T47D (cell line): ENCODE measurements at regions not wholly inside any gene's neighbourhood (a gene's known extent, or its start where the extent isn't known, plus 50 kb on each side); places are given as distances from the start of the nearest gene placed in this dataset.
A peak's percentile ranks its signal among the peaks of the same experiment; 100 is the strongest.
"Not testable (repeated sequence)": the region's sequence is repeated elsewhere in the genome, so short reads cannot be mapped to it uniquely, and the experiment has no call there.

Source experiments
- DNase-seq, 2 experiments: peaks; one replicate each; pipeline versions ENCODE4 v3.0.0 to v3.0.0-alpha.2; 2011 to 2012; ENCODE audit warnings: low read depth in 1 of 2, low spot score in 1 of 2
- JUND ChIP-seq: IDR thresholded peaks from 2 replicates; pipeline ENCODE4 v1.6.1; 2012; ENCODE audit warnings: low read depth
- in situ Hi-C: cut with HindIII; loops from 2 replicates; pipeline ENCODE4 v1.10.0; 2016; ENCODE audit warnings: low sequenced_read_pairs, low pct_unique_long_range_greater_than_20kb

- TF ChIP-seq JUND, result no peak
- in situ Hi-C loops, result no loop called here
- DNase-seq, result no peak
These were observed 362.8 kb upstream of the FOXK1 start for GRCh38 chr7:4319280-4319679.

DNA sequence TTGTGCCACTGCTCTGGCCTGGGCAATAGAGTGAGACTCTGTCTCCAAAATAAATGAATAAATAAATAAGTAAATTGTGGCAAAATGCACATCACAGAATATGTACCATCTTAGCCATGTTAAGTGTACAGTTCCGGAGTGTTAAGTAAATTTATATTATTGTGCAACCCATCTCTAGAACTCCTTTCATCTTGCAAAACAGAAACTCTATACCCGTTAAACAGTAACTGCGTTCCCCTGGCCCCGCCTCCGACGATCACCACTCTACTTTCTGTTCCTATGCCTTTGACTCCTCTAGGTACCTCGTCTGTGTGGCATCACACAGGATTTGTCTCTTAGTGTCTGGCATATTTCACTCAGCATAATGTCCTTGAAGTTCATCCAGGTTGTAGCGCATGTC is 356.4 kb upstream of the FOXK1 start:
- DNase-seq, result no peak
- in situ Hi-C loops, result no loop called here
- TF ChIP-seq JUND, result no peak

GRCh38 chr7:4331711-4332110 is 350.4 kb upstream of the FOXK1 start:
- in situ Hi-C loops, result no loop called here
- DNase-seq, result no peak
- no peak for TF ChIP-seq JUND

DNA sequence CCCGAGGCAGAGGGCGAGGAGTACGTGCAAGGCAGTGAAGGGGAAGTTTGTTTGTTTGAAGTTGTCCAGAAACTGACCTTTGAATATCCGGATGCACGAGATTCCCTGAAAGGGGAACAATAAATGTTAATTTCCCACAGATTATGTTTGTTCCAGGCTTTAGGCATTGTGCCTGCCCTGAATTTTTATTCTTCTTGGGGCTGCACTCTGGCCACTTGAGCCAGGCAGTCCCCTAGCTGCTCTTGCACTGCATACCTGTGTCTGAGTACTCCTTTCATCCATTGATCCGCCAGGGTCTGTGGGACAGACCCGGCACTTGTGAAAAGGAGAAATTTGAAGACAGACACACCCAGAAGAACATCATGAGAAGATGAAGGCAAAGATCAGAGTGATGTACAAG is 343.5 kb upstream of the FOXK1 start:
- in situ Hi-C loops, result no loop called here
- no peak for TF ChIP-seq JUND

DNA sequence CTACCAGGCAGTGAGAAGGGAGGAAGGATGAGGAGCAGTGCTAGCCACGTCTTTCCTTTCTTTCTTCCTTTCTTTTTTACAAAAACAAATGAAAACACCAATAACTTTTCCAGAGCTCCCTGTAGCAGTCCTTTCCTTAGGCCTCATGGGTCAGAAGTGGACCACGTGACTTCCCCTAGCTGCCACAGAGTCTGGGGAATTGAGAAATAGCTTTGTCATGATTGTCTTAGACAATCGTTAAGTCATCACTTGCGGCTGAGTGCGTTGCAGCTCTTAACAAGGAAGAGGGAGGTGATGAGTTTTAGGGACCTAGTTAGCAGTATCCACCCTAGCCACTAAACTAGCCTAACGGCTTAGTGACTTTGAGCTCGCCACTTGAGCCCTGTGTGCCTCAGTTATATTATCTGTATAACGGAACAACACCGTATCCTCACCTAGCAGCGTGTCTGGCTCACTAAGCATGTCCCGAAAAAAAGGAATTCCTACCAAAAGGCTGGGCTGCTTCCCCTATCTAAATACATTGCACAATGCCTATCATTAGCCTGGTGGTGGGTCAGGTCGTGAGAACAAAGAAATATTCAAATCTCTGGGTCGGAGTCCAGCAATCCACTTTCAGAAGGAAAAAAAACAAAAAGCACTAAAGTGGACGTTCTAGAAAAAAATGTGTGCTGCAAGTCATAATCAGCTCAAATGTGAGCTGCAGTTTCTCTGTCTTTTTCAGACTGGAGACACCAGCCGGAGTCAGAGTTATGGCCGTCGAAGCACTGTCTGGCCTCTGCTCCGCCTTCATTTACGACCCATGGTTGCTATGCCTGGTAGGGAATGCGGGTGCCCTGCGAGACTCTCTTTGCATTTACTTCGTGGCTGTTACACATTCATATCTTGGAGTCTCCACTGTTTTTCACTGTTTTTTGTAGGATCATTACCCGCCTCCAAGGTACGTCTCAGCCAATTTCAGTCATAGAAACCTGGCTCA is 338.5 kb upstream of the FOXK1 start:
- in situ Hi-C loops, result no loop called here
- no peak for DNase-seq
- no peak for TF ChIP-seq JUND

More for the DNA sequence above, 343.5 kb upstream of the FOXK1 start:
- DNase-seq, result no peak

- in situ Hi-C loops, result no loop called here
- DNase-seq, result peak in 1 of 2 experiments; percentile 44
- no peak for TF ChIP-seq JUND
These were observed 337.1 kb upstream of the FOXK1 start for GRCh38 chr7:4345004-4345403.

DNA sequence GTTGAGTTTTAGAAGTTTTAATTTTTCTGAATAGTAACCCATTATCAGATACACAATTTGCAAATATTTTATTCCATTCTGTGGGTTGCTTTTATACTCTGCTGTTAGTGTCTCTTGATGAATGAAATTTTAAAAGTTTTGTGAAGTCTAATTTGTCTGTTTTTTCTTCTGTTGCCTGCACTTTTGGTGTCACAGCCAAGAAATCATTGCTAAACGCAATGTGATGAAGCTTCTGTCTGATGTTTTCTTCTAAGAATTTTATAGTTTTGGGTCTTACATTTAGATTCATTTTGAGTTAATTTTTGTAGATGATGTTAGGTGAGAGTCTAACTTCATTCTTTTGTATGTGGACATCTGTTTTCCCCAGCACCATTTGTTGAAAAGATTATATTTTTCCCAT is 330.0 kb upstream of the FOXK1 start:
- TF ChIP-seq JUND, result no peak
- in situ Hi-C loops, result no loop called here
- no peak for DNase-seq

DNA sequence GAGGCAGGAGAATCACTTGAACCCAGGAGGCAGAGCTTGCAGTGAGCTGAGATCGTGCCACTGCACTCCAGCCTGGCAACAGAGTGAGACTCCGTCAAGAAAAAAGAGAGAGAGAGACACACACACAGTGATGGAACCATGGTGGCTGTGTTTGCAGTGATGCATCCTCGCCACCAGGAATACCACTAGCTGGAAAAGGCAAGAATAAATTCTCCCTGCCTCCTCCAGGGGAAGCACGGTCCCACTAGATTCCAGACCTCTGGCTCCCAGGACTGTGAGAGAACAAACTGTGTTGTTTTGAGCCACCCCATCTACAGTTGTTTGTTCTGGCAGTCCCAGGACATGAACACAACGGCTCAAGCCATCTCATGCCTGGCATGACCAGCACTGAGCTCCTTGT is 320.3 kb upstream of the FOXK1 start:
- DNase-seq, result peak in 1 of 2 experiments; percentile 38
- in situ Hi-C loops, result no loop called here
- no peak for TF ChIP-seq JUND

- in situ Hi-C loops, result no loop called here
- no peak for TF ChIP-seq JUND
- no peak for DNase-seq
These were observed 298.5 kb upstream of the FOXK1 start for GRCh38 chr7:4383584-4383983.

- in situ Hi-C loops, result no loop called here
- no peak for DNase-seq
- no peak for TF ChIP-seq JUND
These were observed 295.9 kb upstream of the FOXK1 start for GRCh38 chr7:4386190-4386589.

DNA sequence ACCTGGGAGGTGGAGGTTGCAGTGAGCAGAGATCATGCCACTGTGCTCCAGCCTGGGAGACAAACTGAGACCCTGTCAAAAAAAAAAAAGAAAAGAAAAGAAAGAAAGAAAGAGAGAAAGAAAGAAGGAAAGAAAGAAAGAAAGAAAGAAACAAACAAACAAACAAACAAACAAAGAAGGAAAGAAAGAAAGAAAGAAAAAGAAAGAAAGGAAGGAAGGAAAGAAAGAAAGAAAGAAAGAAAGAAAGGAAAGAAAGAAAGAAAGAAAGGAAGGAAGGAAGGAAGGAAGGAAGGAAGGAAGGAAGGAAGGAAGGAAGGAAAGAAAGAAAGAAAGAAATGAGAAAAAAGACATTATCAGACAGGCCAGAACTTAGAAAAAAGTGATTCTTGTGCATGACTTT is 291.0 kb upstream of the FOXK1 start:
- DNase-seq, in situ Hi-C loops: not testable (repeated sequence)

DNA sequence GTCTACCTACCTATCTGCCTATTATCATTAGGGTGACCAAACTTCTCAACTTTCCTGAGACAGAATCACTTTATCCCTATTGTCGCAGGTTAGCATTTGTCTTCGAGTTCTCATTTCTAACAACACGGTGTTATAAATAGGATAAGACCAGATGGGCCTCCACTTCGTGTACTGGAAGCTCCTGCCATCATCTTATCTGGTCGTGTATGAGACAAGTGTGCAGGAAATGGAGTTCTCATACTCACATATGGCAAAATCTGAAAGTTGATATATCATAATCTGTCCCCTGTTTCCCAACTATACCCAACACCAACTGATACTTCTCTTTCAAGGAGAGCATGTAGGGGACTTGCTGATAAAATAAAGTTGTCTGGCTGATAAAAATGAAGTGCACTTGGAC is 287.4 kb upstream of the FOXK1 start:
- DNase-seq, result no peak
- TF ChIP-seq JUND, result no peak
- in situ Hi-C loops, result no loop called here

DNA sequence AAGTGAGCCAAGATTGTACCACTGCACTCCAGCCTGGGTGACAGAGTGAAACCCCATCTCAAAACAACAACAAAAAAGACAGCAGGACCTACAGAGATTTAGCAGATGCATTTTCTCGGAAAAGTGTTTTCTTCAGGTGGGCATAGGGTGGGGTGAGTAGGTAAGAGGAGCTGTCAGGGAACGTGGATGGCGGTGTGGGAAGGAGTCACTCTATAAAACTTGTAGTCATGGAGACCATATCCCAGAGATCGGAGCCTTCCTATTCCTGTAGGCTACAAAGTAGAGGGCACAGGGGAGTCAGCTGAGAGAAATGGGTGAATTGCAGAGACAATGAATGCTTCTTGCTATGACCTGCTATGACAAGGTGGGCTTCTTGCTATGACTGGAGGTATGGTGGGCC is 283.0 kb upstream of the FOXK1 start:
- DNase-seq, result no peak
- TF ChIP-seq JUND, result no peak
- in situ Hi-C loops, result no loop called here

DNA sequence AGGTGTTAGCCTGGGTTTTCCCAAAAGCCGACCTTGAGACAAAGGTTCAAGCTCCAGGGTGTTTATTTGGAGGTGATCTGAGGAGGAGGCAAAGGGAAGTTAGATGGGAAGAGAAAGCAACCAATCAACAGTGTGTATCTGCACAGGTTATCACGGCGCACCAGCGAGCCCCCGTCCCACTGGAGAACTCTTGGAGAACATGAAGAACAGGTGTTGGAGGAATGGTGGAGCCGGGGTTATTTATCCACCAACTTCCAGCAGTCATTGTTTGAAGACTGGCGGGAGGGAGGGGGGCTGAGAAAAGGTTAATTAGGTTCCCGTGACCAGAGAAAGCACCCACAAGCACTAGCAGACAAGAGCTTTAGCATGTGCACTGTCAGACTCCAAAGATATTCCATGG is 282.5 kb upstream of the FOXK1 start:
- DNase-seq, result no peak
- in situ Hi-C loops, result no loop called here
- no peak for TF ChIP-seq JUND
